MCF 10A (cell line): ENCODE measurements at regions not wholly inside any gene's neighbourhood (a gene's known extent, or its start where the extent isn't known, plus 50 kb on each side); places are given as distances from the start of the nearest gene placed in this dataset.
A peak's percentile ranks its signal among the peaks of the same experiment; 100 is the strongest.

Experiments used
- BruUV-seq: library from RNA; stranded (reverse); fragments of 400-500 nt; replicated peaks from 2 replicates; lab custom pipeline; 2021; lab: Mats Ljungman, UMichigan
- CTCF ChIA-PET: fragments of 300-600 bp; sonication (Branson Sonifier 250); formaldehyde crosslinking; extraction: SDS; loops from one replicate; lab custom pipeline; 2021; ENCODE audit warnings: antibody characterized with exemption, inconsistent platforms; lab: Yijun Ruan, JAX
- POLR2A ChIA-PET: fragments of 300-600, 350-650 bp; sonication (Branson Sonifier 250); formaldehyde crosslinking; extraction: SDS; loops from one replicate; lab custom pipeline; 2020; ENCODE audit warnings: antibody characterized with exemption, inconsistent platforms; lab: Yijun Ruan, JAX
- DNase-seq: peaks from one replicate; pipeline ENCODE4 v3.0.0-alpha.2; 2018; ENCODE audit not compliant: unreplicated experiment
- H3K27ac Mint-ChIP-seq: one replicate; pipeline ENCODE4 v1.8.0; 2022; ENCODE audit warnings: mild to moderate bottlenecking, low read depth, mixed read lengths; ENCODE audit not compliant: unreplicated experiment
- H3K27me3 Mint-ChIP-seq: one replicate; pipeline ENCODE4 v1.8.0; 2022; ENCODE audit warnings: mixed read lengths; ENCODE audit not compliant: insufficient read depth, unreplicated experiment
- H3K36me3 Mint-ChIP-seq: one replicate; pipeline ENCODE4 v1.8.0; 2022; ENCODE audit warnings: mild to moderate bottlenecking, moderate library complexity, mixed read lengths; ENCODE audit not compliant: insufficient read depth, unreplicated experiment
- H3K4me1 Mint-ChIP-seq: one replicate; pipeline ENCODE4 v1.8.0; 2022; ENCODE audit warnings: mixed read lengths; ENCODE audit not compliant: insufficient read depth, unreplicated experiment
- H3K4me3 Mint-ChIP-seq: one replicate; pipeline ENCODE4 v1.8.0; 2022; ENCODE audit warnings: mild to moderate bottlenecking, moderate library complexity, mixed read lengths; ENCODE audit not compliant: unreplicated experiment
- H3K9me3 Mint-ChIP-seq: one replicate; pipeline ENCODE4 v1.8.0; 2022; ENCODE audit warnings: mixed read lengths; ENCODE audit not compliant: unreplicated experiment
- CTCF ChIP-seq: fragments of 200-600 bp; IDR thresholded peaks from one replicate; pipeline ENCODE4 v1.8.0; 2022; ENCODE audit warnings: antibody characterized with exemption, mild to moderate bottlenecking; ENCODE audit not compliant: unreplicated experiment
- intact Hi-C: fragments of 100-400 bp; cut with micrococcal nuclease; formaldehyde crosslinking; loops from 2 replicates; pipeline ENCODE4 v1.14.1; 2022

GRCh38 chr4:54818481-54818880 lies 160.7 kb downstream of the KIT start:
- no peaks in the 10 kb centered on the region for H3K36me3 Mint-ChIP-seq
- no TSS peak for BruUV-seq
- H3K27me3 Mint-ChIP-seq: no peaks in the 10 kb centered on the region
- no peak for TF ChIP-seq CTCF
- ChIA-PET POLR2A (no interaction called here), CTCF (interaction anchor here (2.0 kb wide), 1 partner anchor 19 kb away, joined by 5 read pairs; no protein-coding TSS in a partner anchor)
- no peaks in the 10 kb centered on the region for H3K4me1 Mint-ChIP-seq
- DNase-seq: no peak
- H3K4me3 Mint-ChIP-seq: no peak overlapping the region
- H3K27ac Mint-ChIP-seq: no peak overlapping the region
- intact Hi-C loops: no loop called here
- H3K9me3 Mint-ChIP-seq: peaks cover 7% of the 10 kb centered on the region

GRCh38 chr4:54813674-54814073 lies 155.9 kb downstream of the KIT start:
- Mint-ChIP-seq H3K9me3 (peaks cover 7% of the 10 kb centered on the region), H3K4me1 (no peaks in the 10 kb centered on the region), H3K4me3 (no peak overlapping the region), H3K36me3 (peaks cover 6% of the 10 kb centered on the region), H3K27me3 (no peaks in the 10 kb centered on the region), H3K27ac (no peak overlapping the region)
- no peak for TF ChIP-seq CTCF
- ChIA-PET POLR2A (interaction anchor here (0.6 kb wide), 1 partner anchor 11 kb away, joined by 3 read pairs; no protein-coding TSS in a partner anchor), CTCF (interaction anchor here (0.6 kb wide), 1 partner anchor 46 kb away, joined by 3 read pairs; no protein-coding TSS in a partner anchor)
- BruUV-seq: no TSS peak
- intact Hi-C loops: no loop called here
- DNase-seq: peak; percentile 16

GRCh38 chr4:54806351-54806750 lies 148.6 kb downstream of the KIT start:
- BruUV-seq: no TSS peak
- intact Hi-C loops: no loop called here
- Mint-ChIP-seq H3K9me3 (peaks cover 10% of the 10 kb centered on the region), H3K4me3 (no peak overlapping the region), H3K4me1 (no peaks in the 10 kb centered on the region), H3K27me3 (no peaks in the 10 kb centered on the region), H3K27ac (no peak overlapping the region), H3K36me3 (peaks cover 6% of the 10 kb centered on the region)
- ChIA-PET CTCF (interaction anchor here (0.7 kb wide), 1 partner anchor 110 kb away, joined by 3 read pairs; no protein-coding TSS in a partner anchor), POLR2A (interaction anchor here (0.6 kb wide), 1 partner anchor 13 kb away, joined by 3 read pairs; no protein-coding TSS in a partner anchor)
- TF ChIP-seq CTCF: no peak
- no peak for DNase-seq

- Mint-ChIP-seq H3K4me3 (no peak overlapping the region), H3K4me1 (no peaks in the 10 kb centered on the region), H3K9me3 (peaks cover 10% of the 10 kb centered on the region), H3K27me3 (peaks cover 12% of the 10 kb centered on the region), H3K27ac (no peak overlapping the region), H3K36me3 (no peaks in the 10 kb centered on the region)
- no peak for TF ChIP-seq CTCF
- POLR2A ChIA-PET: interaction anchor here (0.7 kb wide), 1 partner anchor 12 kb away, joined by 3 read pairs; no protein-coding TSS in a partner anchor
- intact Hi-C loops: no loop called here
- CTCF ChIA-PET: interaction anchor here (0.7 kb wide), 1 partner anchor 484 kb away, joined by 5 read pairs; no protein-coding TSS in a partner anchor
- peak; percentile 23 for DNase-seq
- BruUV-seq: no TSS peak
Observed at GRCh38 chr4:54802336-54802735, 144.6 kb downstream of the KIT start.
